ENCODE measurements at regions not wholly inside any gene's neighbourhood (a gene's known extent, or its start where the extent isn't known, plus 50 kb on each side); places are given as distances from the start of the nearest gene placed in this dataset.

- ATAC-seq (ENCODE audit: low read depth) (no peak), DNase-seq (no peak)
- no peak overlapping the region for H4K5ac ChIP-seq (ENCODE audit: low read depth, low read length)
- no peak overlapping the region for H2BK15ac ChIP-seq (ENCODE audit: low read depth, low read length)
- no peak overlapping the region for H2AK9ac ChIP-seq (replicated peaks; ENCODE audit: low read depth, low read length, poor library complexity)
- in situ Hi-C loops (cut with MboI; ENCODE audit: low sequenced_read_pairs), result no loop called here
- no peak overlapping the region for H3K14ac ChIP-seq (replicated peaks; ENCODE audit: low read depth, low read length)
- no TSS peak for BruUV-seq (replicated peaks)
- H2BK20ac ChIP-seq (ENCODE audit: low read depth, low read length), result no peak overlapping the region
- no peaks in the 10 kb centered on the region for H3K79me1 ChIP-seq (ENCODE audit: low read depth in 1 of 2, low read length in 2 of 2)
- no peak overlapping the region for H2BK5ac ChIP-seq (ENCODE audit: low read depth, low read length, poor library complexity, severe bottlenecking)
- no peaks in the 10 kb centered on the region for H3K4me1 ChIP-seq (ENCODE audit: control insufficient read depth, insufficient read depth, low read length)
- H3K36me3 ChIP-seq (ENCODE audit: control insufficient read depth, insufficient read depth, low read length), result no peaks in the 10 kb centered on the region
- no peak overlapping the region for H3K9ac ChIP-seq (ENCODE audit: low read depth, low read length)
- H2BK120ac ChIP-seq (ENCODE audit: low read depth, low read length), result no peak overlapping the region
- TF ChIP-seq CHD1 (IDR thresholded peaks at IDR 0.05; ENCODE audit: low read depth, low read length) (no peak), ELK1 (IDR thresholded peaks at IDR 0.05; ENCODE audit: borderline replicate concordance, low read depth, low read length) (no peak), MXI1 (IDR thresholded peaks at IDR 0.05; ENCODE audit: borderline replicate concordance, low read depth, low read length) (no peak), NFE2L2 (IDR thresholded peaks at IDR 0.05; ENCODE audit: low read depth, low read length) (no peak), CTCF (conservative IDR thresholded peaks at IDR 0.05; ENCODE audit: low read depth, low read length) (no peak), RCOR1 (IDR thresholded peaks at IDR 0.05; ENCODE audit: insufficient replicate concordance, low read length) (no peak), CEBPB (IDR thresholded peaks at IDR 0.05; ENCODE audit: low read depth, low read length) (no peak), RFX5 (IDR thresholded peaks at IDR 0.05; ENCODE audit: low read depth, low read length) (no peak), SMC3 (IDR thresholded peaks at IDR 0.05; ENCODE audit: low read depth, low read length) (no peak), MAZ (IDR thresholded peaks at IDR 0.05; ENCODE audit: borderline replicate concordance, low read depth, low read length) (no peak)
- H3K27ac ChIP-seq (ENCODE audit: insufficient read depth, low read length), result no peak overlapping the region
- no peak overlapping the region for H3K56ac ChIP-seq (ENCODE audit: extremely low read depth, insufficient read depth, low read length)
- no peaks in the 10 kb centered on the region for H4K20me1 ChIP-seq (ENCODE audit: insufficient read depth, low read length)
- H3K18ac ChIP-seq (ENCODE audit: low read depth, low read length), result no peak overlapping the region
- 100% methylated on average over 4 of the region's 8 CpGs; no CpG with 5 or more reads in 1 of the 2 experiments for WGBS, 2 experiments (ENCODE audit: extremely low coverage in 2 of 2, insufficient read length in 1 of 2)
- no peak overlapping the region for H3K4me3 ChIP-seq (ENCODE audit: insufficient read depth, low read depth, low read length)
- dilution Hi-C loops (cut with HindIII; ENCODE audit: low sequenced_read_pairs, unreplicated experiment), result no loop called here
- H3K9me1 ChIP-seq (ENCODE audit: insufficient read depth, low read length), result no peaks in the 10 kb centered on the region
- H3K4ac ChIP-seq (ENCODE audit: low read depth, low read length), result no peak overlapping the region
- H3K4me2 ChIP-seq (ENCODE audit: low read depth, low read length), result no peak overlapping the region
- H4K8ac ChIP-seq (ENCODE audit: low read depth in 2 of 2, low read length in 2 of 2), result no peak overlapping the region
- H2AK5ac ChIP-seq (ENCODE audit: low read depth, low read length), result no peak overlapping the region
- no peak overlapping the region for H4K91ac ChIP-seq (ENCODE audit: insufficient read depth, low read depth, low read length)
- H3K9me3 ChIP-seq (ENCODE audit: control insufficient read depth, insufficient read depth, low read length), result no peaks in the 10 kb centered on the region; the same call in 1 of the 2 replicates
- no peak overlapping the region for H3K23ac ChIP-seq (ENCODE audit: low read depth, low read length)
- ChIA-PET POLR2A (ENCODE audit: unreplicated experiment) (no interaction called here), CTCF (no interaction called here)
- H2AFZ ChIP-seq (replicated peaks; ENCODE audit: low read length, poor library complexity), result no peak overlapping the region
- intact Hi-C loops (cut with micrococcal nuclease), result no loop called here
- peaks cover 5% of the 10 kb centered on the region; the same call in 1 of the 2 replicates for H3K27me3 ChIP-seq (ENCODE audit: control insufficient read depth, insufficient read depth, low read length)
Measured at GRCh38 chr14:101109347-101109638, 205.8 kb upstream of the RTL1 start.
